Activated CD8-positive, alpha-beta memory T cell treated with anti-CD3 and anti-CD28 coated beads for 4 hours (primary cell): ENCODE measurements at regions not wholly inside any gene's neighbourhood (a gene's known extent, or its start where the extent isn't known, plus 50 kb on each side); places are given as distances from the start of the nearest gene placed in this dataset.
"Not testable (repeated sequence)": the region's sequence is repeated elsewhere in the genome, so short reads cannot be mapped to it uniquely, and the experiment has no call there.

ENCODE experiments used
- DNase-seq, 2 donors: peaks; one replicate each; pipeline ENCODE4 v3.0.0-alpha.2; 2020; ENCODE audit warnings: low read depth in 2 of 2

- DNase-seq: no peak
Measured at GRCh38 chr3:109656225-109656624, 318.9 kb upstream of the DPPA4 start.

GRCh38 chr3:109678600-109678999 is 341.3 kb upstream of the DPPA4 start:
- DNase-seq: no peak

- DNase-seq: no peak
Measured at GRCh38 chr3:109679664-109680063, 342.3 kb upstream of the DPPA4 start.

GRCh38 chr3:109683746-109684145 is 346.4 kb upstream of the DPPA4 start:
- DNase-seq: no peak

- DNase-seq: no peak
Measured at GRCh38 chr3:109685084-109686079, 348.0 kb upstream of the DPPA4 start.

GRCh38 chr3:109687626-109688025 is 350.3 kb upstream of the DPPA4 start:
- DNase-seq: no peak

- no peak for DNase-seq
Measured at GRCh38 chr3:109696932-109697331, 359.6 kb upstream of the DPPA4 start.

- DNase-seq: no peak
Measured at GRCh38 chr3:109702252-109702651, 364.9 kb upstream of the DPPA4 start.

GRCh38 chr3:109702976-109703375 is 365.6 kb upstream of the DPPA4 start:
- DNase-seq: no peak

GRCh38 chr3:109705133-109705532 is 367.8 kb upstream of the DPPA4 start:
- DNase-seq: not testable (repeated sequence)

GRCh38 chr3:109707617-109708016 is 370.3 kb upstream of the DPPA4 start:
- no peak for DNase-seq

- no peak for DNase-seq
Measured at GRCh38 chr3:109713288-109713687, 375.9 kb upstream of the DPPA4 start.

GRCh38 chr3:109715707-109716106 is 378.4 kb upstream of the DPPA4 start:
- DNase-seq: no peak

- DNase-seq: no peak
Measured at GRCh38 chr3:109718850-109719249, 381.5 kb upstream of the DPPA4 start.

- DNase-seq: no peak
Measured at GRCh38 chr3:109728861-109729494, 391.6 kb upstream of the DPPA4 start.

GRCh38 chr3:109731639-109732473 is 394.5 kb upstream of the DPPA4 start:
- DNase-seq: peak; percentile 22 to 26

- DNase-seq: no peak
Measured at GRCh38 chr3:109743981-109744380, 406.6 kb upstream of the DPPA4 start.

GRCh38 chr3:109772520-109772919 is 435.2 kb upstream of the DPPA4 start:
- DNase-seq: no peak

GRCh38 chr3:109774108-109774507 is 436.8 kb upstream of the DPPA4 start:
- DNase-seq: no peak

GRCh38 chr3:109784285-109784684 is 446.9 kb upstream of the DPPA4 start:
- DNase-seq: no peak

GRCh38 chr3:109784852-109785631 is 447.7 kb upstream of the DPPA4 start:
- DNase-seq: no peak
